GM18505 (cell line): ENCODE measurements at regions not wholly inside any gene's neighbourhood (a gene's known extent, or its start where the extent isn't known, plus 50 kb on each side); places are given as distances from the start of the nearest gene placed in this dataset.

Experiments
- ATAC-seq: cut with Tn5 transposase; IDR thresholded peaks from one replicate; pipeline ENCODE4 v1.9.1; 2021; ENCODE audit not compliant: unreplicated experiment
- POLR2A ChIP-seq: IDR thresholded peaks from 4 replicates; pipeline ENCODE4 v1.6.1; 2011; ENCODE audit warnings: borderline replicate concordance; ENCODE audit not compliant: insufficient read depth, insufficient read length; ENCODE audit errors: extremely low read depth

DNA sequence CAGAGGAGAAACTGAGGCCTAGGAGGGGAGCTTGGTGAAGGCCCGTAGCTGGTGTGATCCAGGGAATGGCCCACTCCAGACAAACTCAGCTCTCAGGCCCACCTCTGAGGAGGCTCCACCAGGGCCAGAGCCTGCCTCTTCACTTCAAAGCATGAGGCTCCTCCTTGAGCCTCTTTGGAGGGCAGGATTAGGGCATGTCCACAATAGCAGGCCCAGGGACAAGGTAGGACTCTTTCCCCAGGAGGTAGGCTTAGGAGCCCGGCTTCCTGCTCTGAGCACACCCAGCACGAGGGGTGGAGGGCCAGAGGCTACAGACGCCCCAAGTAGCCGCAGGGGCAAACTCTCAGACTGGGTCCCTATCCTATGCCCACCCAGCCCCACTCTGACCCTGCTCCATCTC lies 164.6 kb upstream of the ZMIZ1 start:
- ATAC-seq, result no peak
- no peak for TF ChIP-seq POLR2A

DNA sequence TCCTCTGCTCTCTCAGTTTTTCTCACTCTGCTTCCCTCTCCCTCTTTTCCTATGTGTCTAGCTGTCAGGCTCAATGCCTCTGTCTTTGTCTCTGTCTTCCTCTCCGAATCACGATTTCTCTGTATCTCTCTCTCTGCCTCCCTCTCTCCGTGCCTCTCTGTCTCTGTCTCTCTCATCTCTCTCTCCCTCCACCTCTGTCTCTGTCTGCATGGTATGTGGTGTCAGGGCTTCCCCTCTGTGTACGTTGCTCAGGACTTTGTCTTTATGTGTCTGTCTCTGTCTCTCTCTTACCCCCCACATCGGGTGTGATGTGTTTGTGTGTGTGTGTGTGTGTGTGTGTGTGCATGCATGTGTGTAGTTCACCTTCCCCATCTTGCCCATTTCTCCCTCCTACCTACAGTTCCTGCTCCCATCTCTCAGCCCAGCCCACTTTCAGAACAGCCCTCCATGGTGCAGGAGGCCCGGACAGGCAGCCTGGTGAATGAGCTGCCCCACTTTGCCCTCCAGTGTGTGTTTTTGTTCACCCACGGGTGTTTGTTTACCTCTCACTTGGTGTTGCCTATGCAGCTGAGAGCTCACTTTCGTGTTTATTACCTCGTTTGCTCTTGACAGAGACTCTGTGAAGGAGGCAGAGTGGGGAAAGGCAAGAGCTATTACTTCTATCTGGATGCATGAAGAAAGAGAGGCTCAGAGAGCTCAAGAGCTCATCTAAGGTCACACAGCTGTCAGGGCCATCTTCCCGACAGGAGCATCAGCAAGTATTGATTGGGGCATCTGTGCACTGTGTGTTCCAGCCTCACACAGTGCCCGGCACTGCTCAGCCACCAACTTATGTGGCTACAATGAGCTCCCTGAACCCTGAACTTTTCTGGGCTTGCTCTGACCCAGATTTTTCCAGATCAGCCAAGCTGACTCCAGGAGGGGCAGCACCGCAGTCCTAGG lies 163.5 kb upstream of the ZMIZ1 start:
- TF ChIP-seq POLR2A, result no peak
- no peak for ATAC-seq

DNA sequence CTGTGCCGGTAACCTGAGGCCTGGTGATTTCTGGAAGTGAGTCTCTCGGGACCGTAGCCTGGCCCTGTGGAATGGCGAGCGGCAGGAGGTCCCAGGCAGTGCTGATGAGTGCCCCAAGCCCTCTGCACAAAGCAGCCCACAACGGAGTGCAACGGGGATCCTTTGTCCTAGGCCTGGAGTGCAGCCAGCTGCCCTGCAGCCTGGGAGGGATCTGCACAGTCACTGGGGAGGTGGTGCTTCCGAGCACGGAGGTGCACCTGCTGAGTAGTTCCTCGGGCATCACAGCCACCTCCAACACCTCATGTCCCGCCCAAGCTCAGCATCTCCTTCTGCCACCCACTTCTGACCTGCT lies 162.8 kb upstream of the ZMIZ1 start:
- no peak for ATAC-seq
- TF ChIP-seq POLR2A, result no peak

DNA sequence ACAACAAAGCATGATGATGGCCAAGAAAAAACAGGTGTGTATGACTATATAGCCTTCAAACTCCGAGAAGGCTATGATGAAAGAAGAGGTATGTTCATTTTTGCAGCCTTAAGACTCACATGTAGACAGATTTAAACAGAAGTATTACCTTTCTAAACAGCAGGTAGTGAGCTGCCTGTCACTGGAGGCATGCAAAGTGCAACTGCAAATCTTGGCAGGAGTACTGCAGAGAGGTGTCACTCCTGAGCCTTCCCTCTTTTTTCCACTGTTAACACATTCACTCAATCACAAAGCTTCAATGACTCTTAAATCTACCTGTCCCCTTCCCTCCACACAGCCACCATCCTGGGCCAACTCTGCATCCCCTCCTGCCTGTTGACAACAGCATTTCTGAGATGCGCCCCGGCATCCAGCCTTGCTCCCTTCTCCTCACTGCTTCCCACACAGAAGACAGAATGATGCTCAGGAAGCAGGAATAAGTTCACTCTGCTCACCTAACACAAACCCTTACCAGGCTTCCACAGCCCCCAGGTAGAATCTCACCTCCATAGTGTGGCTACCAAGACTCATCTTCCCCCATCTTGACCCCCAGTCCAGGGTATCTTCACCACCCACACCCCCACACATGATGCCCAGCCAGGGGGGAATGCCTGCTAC lies 161.9 kb upstream of the ZMIZ1 start:
- no peak for TF ChIP-seq POLR2A
- ATAC-seq, result no peak

- TF ChIP-seq POLR2A, result no peak
- ATAC-seq, result no peak
Observed at GRCh38 chr10:78907551-78908211, 161.1 kb upstream of the ZMIZ1 start.

- TF ChIP-seq POLR2A, result no peak
- no peak for ATAC-seq
Observed at GRCh38 chr10:78909221-78909620, 159.5 kb upstream of the ZMIZ1 start.

- ATAC-seq, result no peak
- no peak for TF ChIP-seq POLR2A
Observed at GRCh38 chr10:78910021-78910420, 158.7 kb upstream of the ZMIZ1 start.

- TF ChIP-seq POLR2A, result no peak
- no peak for ATAC-seq
Observed at GRCh38 chr10:78910476-78910875, 158.3 kb upstream of the ZMIZ1 start.

GRCh38 chr10:78910886-78911285 lies 157.9 kb upstream of the ZMIZ1 start:
- no peak for ATAC-seq
- TF ChIP-seq POLR2A, result no peak

DNA sequence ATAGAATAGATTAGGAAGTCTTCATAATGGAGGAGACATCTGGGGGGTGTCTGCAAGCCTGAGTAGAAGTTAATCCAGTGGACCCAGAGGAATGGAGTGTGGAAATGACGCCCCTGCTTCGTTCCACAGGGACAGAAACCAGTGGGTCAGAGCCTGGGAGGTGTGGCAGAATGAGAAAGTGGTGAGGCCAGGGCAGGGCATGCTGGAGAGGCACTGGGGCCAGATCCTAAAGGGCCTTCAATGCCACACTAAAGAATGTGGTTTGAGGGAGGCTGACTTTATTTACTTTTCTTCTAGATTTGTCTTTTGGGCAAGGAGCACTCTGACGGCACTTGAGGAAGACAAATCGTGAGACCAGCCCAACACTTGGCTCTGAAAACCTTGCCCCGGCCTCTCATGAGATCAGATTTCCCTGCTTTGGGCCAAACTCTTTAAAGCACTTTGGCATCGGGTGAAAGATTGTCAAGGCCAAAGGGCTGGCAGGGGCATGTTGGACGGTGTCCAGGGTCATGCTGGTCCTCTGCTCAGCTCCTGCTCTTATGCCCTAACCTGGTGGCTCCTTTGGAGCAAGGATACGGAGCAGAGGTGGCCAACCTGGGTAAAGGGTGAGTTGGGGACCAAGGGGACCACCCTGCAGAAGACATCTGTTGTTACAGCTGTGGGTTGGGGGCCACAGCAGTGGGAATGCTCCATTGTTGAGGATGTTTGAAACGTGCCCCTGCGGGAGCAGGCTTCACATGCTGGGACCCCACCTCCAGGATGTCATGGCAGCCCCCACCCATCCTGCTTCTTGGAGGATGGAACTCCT lies 157.0 kb upstream of the ZMIZ1 start:
- ATAC-seq, result no peak
- no peak for TF ChIP-seq POLR2A

DNA sequence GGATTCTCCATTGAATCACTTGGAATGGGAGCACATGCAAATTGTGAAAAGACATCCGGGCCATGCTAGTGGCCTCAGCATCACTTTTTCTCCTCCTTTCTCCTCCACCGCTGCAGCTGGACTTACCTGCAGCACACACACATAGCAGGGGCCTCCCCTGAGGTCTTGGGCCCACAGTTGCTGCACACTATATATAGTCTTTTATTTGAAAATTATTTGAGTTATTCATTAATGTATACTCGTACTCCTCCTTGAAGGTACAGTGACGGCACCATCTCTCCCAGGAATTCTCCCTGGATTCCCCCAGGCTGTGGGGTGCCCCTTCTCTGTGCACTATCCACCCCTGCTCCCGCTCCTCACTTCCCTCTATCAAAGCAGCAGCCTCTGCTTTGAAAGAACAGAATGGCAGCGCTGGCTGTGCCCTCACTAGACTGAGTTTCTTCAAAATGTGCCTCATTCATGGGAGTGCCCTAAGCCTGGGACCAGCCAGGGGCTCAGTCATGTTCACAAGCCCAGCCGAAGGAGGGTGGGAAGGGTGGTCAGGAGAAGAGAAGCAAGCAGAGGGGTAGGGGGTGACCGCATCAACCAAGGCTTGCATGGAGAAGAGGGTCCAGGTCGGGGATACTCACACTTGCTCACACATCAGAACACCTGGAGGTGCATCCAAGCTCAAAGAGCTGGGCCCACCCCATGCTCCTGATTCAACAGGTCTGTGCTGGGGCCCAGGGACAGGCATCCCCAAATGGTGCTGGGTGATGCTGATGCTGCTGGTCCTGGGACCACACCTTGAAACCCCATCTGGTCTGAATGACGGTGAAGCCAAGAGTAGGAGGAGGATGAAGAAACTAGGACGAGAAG lies 156.2 kb upstream of the ZMIZ1 start:
- TF ChIP-seq POLR2A, result no peak

More for the DNA sequence above, 156.2 kb upstream of the ZMIZ1 start:
- ATAC-seq, result no peak
